ENCODE measurements at regions not wholly inside any gene's neighbourhood (a gene's known extent, or its start where the extent isn't known, plus 50 kb on each side); places are given as distances from the start of the nearest gene placed in this dataset.
A peak's percentile ranks its signal among the peaks of the same experiment; 100 is the strongest.
"Not testable (repeated sequence)": the region's sequence is repeated elsewhere in the genome, so short reads cannot be mapped to it uniquely, and the experiment has no call there.

- ChIA-PET POLR2A (no interaction called here), CTCF (ENCODE audit: unreplicated experiment) (no interaction called here)
- Histone ChIP-seq H3K9me3 (ENCODE audit: low read length) (no peaks in the 10 kb centered on the region), H2AFZ (ENCODE audit: low read length) (no peak overlapping the region), H3K79me2 (ENCODE audit: insufficient read depth, low read depth, low read length) (no peaks in the 10 kb centered on the region), H3K9me2 (ENCODE audit: insufficient read depth, low read length) (no peaks in the 10 kb centered on the region), H3K4me2 (ENCODE audit: low read length) (no peak overlapping the region), H3K36me3 (ENCODE audit: insufficient read depth, low read length) (no peaks in the 10 kb centered on the region), H4K20me1 (ENCODE audit: insufficient read depth, low read length) (no peaks in the 10 kb centered on the region), H3K4me1 (ENCODE audit: insufficient read depth, low read length, poor library complexity, severe bottlenecking) (no peaks in the 10 kb centered on the region), H3K4me3 (ENCODE audit: low read depth, low read length, poor library complexity, severe bottlenecking) (no peak overlapping the region), H3K27ac (ENCODE audit: low read depth, low read length, poor library complexity, severe bottlenecking) (no peak overlapping the region)
- no TSS peak for BruUV-seq (replicated peaks)
- intact Hi-C loops (cut with micrococcal nuclease; ENCODE audit: unreplicated experiment), result no loop called here
- DNase-seq (ENCODE audit: low spot score), result no peak
- TF ChIP-seq CTCF (conservative IDR thresholded peaks at IDR 0.05; ENCODE audit: low read length) (no peak), EZH2phosphoT487 (IDR thresholded peaks at IDR 0.05; ENCODE audit: borderline replicate concordance, low read depth, low read length) (no peak)
These were observed 121.7 kb upstream of the ADCY2 start for GRCh38 chr5:7274203-7274602.

GRCh38 chr5:7289634-7290033 lies 106.3 kb upstream of the ADCY2 start:
- H3K36me3 ChIP-seq (ENCODE audit: insufficient read depth, low read length); H3K9me3 ChIP-seq (ENCODE audit: low read length); intact Hi-C loops (cut with micrococcal nuclease; ENCODE audit: unreplicated experiment); H3K79me2 ChIP-seq (ENCODE audit: insufficient read depth, low read depth, low read length); BruUV-seq (replicated peaks); POLR2A ChIA-PET; DNase-seq (ENCODE audit: low spot score); H2AFZ ChIP-seq (ENCODE audit: low read length); H4K20me1 ChIP-seq (ENCODE audit: insufficient read depth, low read length); H3K27ac ChIP-seq (ENCODE audit: low read depth, low read length, poor library complexity, severe bottlenecking); H3K9me2 ChIP-seq (ENCODE audit: insufficient read depth, low read length); H3K4me1 ChIP-seq (ENCODE audit: insufficient read depth, low read length, poor library complexity, severe bottlenecking); H3K4me3 ChIP-seq (ENCODE audit: low read depth, low read length, poor library complexity, severe bottlenecking); CTCF ChIA-PET (ENCODE audit: unreplicated experiment); H3K4me2 ChIP-seq (ENCODE audit: low read length): not testable (repeated sequence)

GRCh38 chr5:7297821-7298220 lies 98.1 kb upstream of the ADCY2 start:
- DNase-seq (ENCODE audit: low spot score); H3K9me3 ChIP-seq (ENCODE audit: low read length); CTCF ChIA-PET (ENCODE audit: unreplicated experiment); intact Hi-C loops (cut with micrococcal nuclease; ENCODE audit: unreplicated experiment); H3K4me3 ChIP-seq (ENCODE audit: low read depth, low read length, poor library complexity, severe bottlenecking); H3K27ac ChIP-seq (ENCODE audit: low read depth, low read length, poor library complexity, severe bottlenecking); H3K4me2 ChIP-seq (ENCODE audit: low read length); H3K4me1 ChIP-seq (ENCODE audit: insufficient read depth, low read length, poor library complexity, severe bottlenecking); H3K79me2 ChIP-seq (ENCODE audit: insufficient read depth, low read depth, low read length); H3K9me2 ChIP-seq (ENCODE audit: insufficient read depth, low read length); POLR2A ChIA-PET; H2AFZ ChIP-seq (ENCODE audit: low read length); H4K20me1 ChIP-seq (ENCODE audit: insufficient read depth, low read length); H3K36me3 ChIP-seq (ENCODE audit: insufficient read depth, low read length); BruUV-seq (replicated peaks): not testable (repeated sequence)

- CTCF ChIA-PET (ENCODE audit: unreplicated experiment); BruUV-seq (replicated peaks); POLR2A ChIA-PET: not testable (repeated sequence)
These were observed 96.2 kb upstream of the ADCY2 start for GRCh38 chr5:7299731-7300130.

GRCh38 chr5:7305000-7305674 lies 90.8 kb upstream of the ADCY2 start:
- H3K4me2 ChIP-seq (ENCODE audit: low read length); DNase-seq (ENCODE audit: low spot score); H4K20me1 ChIP-seq (ENCODE audit: insufficient read depth, low read length); H2AFZ ChIP-seq (ENCODE audit: low read length); BruUV-seq (replicated peaks); H3K79me2 ChIP-seq (ENCODE audit: insufficient read depth, low read depth, low read length); H3K4me1 ChIP-seq (ENCODE audit: insufficient read depth, low read length, poor library complexity, severe bottlenecking); H3K9me3 ChIP-seq (ENCODE audit: low read length); H3K36me3 ChIP-seq (ENCODE audit: insufficient read depth, low read length); POLR2A ChIA-PET; H3K9me2 ChIP-seq (ENCODE audit: insufficient read depth, low read length); H3K4me3 ChIP-seq (ENCODE audit: low read depth, low read length, poor library complexity, severe bottlenecking); CTCF ChIA-PET (ENCODE audit: unreplicated experiment); intact Hi-C loops (cut with micrococcal nuclease; ENCODE audit: unreplicated experiment); H3K27ac ChIP-seq (ENCODE audit: low read depth, low read length, poor library complexity, severe bottlenecking): not testable (repeated sequence)

More at GRCh38 chr5:7299731-7300130, 96.2 kb upstream of the ADCY2 start:
- H3K9me2 ChIP-seq (ENCODE audit: insufficient read depth, low read length); H3K9me3 ChIP-seq (ENCODE audit: low read length); H3K4me2 ChIP-seq (ENCODE audit: low read length); H4K20me1 ChIP-seq (ENCODE audit: insufficient read depth, low read length); H3K79me2 ChIP-seq (ENCODE audit: insufficient read depth, low read depth, low read length); intact Hi-C loops (cut with micrococcal nuclease; ENCODE audit: unreplicated experiment); H2AFZ ChIP-seq (ENCODE audit: low read length); H3K27ac ChIP-seq (ENCODE audit: low read depth, low read length, poor library complexity, severe bottlenecking); H3K36me3 ChIP-seq (ENCODE audit: insufficient read depth, low read length); H3K4me1 ChIP-seq (ENCODE audit: insufficient read depth, low read length, poor library complexity, severe bottlenecking); H3K4me3 ChIP-seq (ENCODE audit: low read depth, low read length, poor library complexity, severe bottlenecking); DNase-seq (ENCODE audit: low spot score): not testable (repeated sequence)

GRCh38 chr5:7306556-7306955 lies 89.4 kb upstream of the ADCY2 start:
- H3K36me3 ChIP-seq (ENCODE audit: insufficient read depth, low read length); H3K4me1 ChIP-seq (ENCODE audit: insufficient read depth, low read length, poor library complexity, severe bottlenecking); H3K4me3 ChIP-seq (ENCODE audit: low read depth, low read length, poor library complexity, severe bottlenecking); POLR2A ChIA-PET; H3K4me2 ChIP-seq (ENCODE audit: low read length); H3K27ac ChIP-seq (ENCODE audit: low read depth, low read length, poor library complexity, severe bottlenecking); H4K20me1 ChIP-seq (ENCODE audit: insufficient read depth, low read length); H3K9me3 ChIP-seq (ENCODE audit: low read length); H3K79me2 ChIP-seq (ENCODE audit: insufficient read depth, low read depth, low read length); BruUV-seq (replicated peaks); H3K9me2 ChIP-seq (ENCODE audit: insufficient read depth, low read length); intact Hi-C loops (cut with micrococcal nuclease; ENCODE audit: unreplicated experiment); CTCF ChIA-PET (ENCODE audit: unreplicated experiment); H2AFZ ChIP-seq (ENCODE audit: low read length): not testable (repeated sequence)
- peak; percentile 74 for DNase-seq (ENCODE audit: low spot score)
